ENCODE measurements at regions not wholly inside any gene's neighbourhood (a gene's known extent, or its start where the extent isn't known, plus 50 kb on each side); places are given as distances from the start of the nearest gene placed in this dataset.
A peak's percentile ranks its signal among the peaks of the same experiment; 100 is the strongest.

DNA sequence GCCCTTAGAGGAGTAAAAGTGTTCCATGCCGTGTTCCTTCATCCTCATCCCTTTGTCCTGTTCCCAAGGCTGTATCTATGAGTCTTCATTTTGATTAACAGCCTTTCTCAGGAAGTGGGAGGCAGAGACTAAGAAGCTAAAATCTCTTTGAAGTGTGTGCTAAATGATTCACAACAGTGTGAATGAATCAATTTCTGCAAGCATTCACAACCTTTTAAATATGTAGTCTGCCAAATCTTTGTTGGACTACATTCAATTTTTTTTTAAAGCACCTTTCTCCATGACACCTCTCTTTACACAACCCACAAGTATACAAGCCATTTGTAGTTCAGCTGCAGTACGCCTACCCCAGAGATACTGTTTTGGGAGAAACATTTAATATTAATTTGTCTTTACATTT lies 408.6 kb upstream of the FANCL start:
- DNase-seq = no peak
- intact Hi-C loops (cut with DNase I, micrococcal nuclease) = no loop called here
- no peak for ATAC-seq

DNA sequence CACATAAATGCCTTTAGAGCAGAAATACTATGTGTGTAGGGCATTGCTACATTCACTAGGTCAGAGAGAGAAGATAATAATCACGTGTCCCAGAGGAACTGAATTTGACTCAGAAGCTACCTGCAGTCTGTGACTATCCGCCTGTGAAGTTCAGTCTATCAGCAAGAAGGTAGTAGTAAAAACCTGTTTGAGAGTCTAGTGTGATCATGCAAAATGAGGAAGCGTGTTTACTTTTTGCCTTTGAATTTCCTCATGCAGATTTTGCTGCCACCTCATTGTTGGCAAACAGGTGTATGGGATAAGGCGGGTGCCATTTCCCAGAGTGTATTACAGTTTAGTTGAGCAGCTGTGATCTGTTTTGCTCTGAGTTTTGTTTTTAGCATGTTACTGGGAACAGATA lies 403.9 kb upstream of the FANCL start:
- ATAC-seq = peak; percentile 63
- peak in 1 of 2 donors; percentile 3 for DNase-seq
- intact Hi-C loops (cut with DNase I, micrococcal nuclease) = no loop called here

DNA sequence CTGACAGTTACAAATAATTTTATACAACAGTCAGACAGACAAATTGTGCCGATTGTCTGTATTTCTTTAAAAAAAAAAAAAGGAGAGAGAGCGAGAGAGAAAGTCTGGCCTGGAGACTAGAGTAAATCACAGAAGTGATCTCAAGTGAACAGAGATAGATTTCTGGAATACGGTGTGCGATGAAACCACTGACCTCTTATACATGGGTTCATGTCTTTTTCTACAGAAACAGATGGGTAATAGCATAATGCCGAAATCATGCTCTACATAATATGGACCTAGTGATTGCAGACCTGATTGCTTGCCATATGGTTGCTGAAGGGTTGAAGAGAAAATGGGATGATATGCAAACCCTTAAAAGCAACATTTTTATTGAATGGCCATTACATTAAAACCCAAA lies 403.3 kb upstream of the FANCL start:
- intact Hi-C loops (cut with DNase I, micrococcal nuclease) = no loop called here
- no peak for DNase-seq
- no peak for ATAC-seq

DNA sequence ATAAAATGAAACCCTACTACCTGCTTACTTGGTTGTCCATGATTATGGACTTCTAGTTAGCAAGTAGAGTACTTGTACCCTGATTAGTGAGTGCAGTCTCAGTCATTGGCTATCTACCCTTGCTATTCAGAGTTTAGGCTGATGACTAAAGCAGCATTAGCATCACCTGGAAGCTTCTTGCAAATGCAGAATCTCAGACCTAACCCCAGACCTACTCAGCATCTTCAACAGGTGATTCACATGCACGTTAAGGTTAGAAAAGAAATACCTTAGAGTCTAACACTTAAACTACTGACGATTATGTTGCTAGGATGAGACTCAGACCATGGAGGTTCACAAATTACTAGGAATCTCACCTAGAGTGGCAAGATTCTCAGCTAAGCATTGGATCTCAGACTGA lies 399.9 kb upstream of the FANCL start:
- intact Hi-C loops (cut with DNase I, micrococcal nuclease) = no loop called here
- no peak for ATAC-seq
- DNase-seq = no peak

DNA sequence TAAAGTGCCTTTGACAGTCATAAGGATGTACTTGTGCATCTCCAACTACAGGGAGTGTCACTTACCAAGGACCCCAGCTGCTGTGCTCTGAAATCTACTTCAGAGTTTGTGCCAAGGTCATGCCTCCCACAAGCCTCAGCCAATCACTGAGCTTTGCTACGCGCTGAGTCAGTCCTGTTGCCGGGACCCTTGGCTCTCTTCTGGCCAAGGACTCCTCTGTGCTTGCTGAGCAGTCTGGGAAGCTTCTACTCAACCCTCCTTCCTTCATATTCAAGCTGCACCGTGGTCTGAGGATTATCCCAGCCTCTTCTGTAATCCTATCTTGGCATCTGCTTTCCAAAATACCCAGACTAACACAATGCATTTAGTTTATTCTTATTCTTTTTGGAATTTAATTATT lies 398.9 kb upstream of the FANCL start:
- DNase-seq (no peak), ATAC-seq (no peak)
- intact Hi-C loops (cut with DNase I, micrococcal nuclease) = no loop called here

DNA sequence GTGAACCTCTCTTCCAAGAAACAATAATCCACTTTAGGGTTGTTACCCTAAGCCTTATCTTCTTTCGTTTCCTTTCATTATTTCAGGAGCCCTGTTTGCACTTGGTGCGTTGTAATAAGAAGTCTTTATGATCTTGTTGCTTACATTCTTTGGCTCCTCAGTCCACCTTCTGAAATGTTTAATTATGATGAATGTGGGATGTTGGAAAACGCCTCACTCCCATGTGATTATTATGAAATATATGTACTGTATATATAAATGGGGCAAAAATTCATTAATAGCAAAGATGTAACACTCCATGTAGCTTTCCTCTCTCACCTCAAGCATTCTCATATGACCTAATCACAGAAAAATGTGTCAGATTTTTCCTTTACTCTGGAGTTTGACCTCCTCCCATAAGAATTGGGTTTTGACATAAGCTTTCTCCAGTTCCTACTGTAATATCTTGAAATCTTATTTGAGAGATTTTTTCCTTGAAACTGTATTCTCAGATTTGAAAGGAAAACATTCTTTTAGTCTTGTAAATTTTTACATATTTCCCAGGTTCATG lies 397.2 kb upstream of the FANCL start:
- intact Hi-C loops (cut with DNase I, micrococcal nuclease) = no loop called here
- no peak for ATAC-seq

DNA sequence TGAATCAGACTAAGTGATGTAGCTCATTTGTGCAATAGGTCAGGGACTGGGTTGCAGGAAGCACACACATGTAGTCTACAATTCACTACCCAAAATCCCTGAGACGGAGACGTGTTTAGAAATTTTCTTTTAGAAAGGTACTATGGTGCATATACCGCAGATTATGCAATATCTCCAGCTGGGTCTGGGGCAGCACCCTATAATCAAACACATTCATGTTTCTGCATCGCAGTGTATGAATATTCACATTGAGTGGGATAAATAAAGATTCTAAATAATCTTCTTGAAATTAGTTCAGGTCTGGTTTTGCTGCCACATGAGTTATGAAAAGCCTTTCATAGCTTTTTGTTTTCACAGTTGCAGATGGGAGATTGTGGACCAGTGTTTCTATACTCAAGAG lies 395.7 kb upstream of the FANCL start:
- intact Hi-C loops (cut with DNase I, micrococcal nuclease) = no loop called here
- no peak for DNase-seq
- ATAC-seq = no peak

More for the DNA sequence above, 397.2 kb upstream of the FANCL start:
- DNase-seq = no peak

DNA sequence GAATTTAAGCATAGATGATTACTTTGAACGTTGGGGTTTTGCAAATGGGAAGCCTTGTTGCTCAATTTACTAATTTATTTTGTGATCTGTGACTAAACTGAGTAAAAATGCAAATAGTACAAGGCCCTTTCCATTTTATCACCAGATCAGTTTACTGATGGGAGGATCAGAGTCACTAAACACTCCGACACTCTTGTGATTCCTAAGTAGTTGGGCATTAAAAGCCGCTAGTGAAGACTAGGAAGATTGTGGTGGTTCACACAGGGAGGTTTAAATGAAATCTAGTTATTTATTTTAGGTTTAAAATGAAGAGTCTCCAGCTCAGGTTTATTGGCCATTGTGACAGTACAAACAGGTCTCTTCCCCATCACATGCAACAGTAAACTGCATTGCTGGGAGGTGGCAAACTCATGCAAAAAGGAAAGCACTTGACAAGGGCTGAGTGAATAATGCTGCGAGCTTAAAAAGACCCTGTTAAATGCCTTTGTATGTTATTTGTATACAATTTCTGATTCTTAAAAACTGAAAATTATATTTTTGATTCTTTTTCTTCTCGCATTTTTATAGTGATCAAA lies 394.8 kb upstream of the FANCL start:
- intact Hi-C loops (cut with DNase I, micrococcal nuclease) = no loop called here

DNA sequence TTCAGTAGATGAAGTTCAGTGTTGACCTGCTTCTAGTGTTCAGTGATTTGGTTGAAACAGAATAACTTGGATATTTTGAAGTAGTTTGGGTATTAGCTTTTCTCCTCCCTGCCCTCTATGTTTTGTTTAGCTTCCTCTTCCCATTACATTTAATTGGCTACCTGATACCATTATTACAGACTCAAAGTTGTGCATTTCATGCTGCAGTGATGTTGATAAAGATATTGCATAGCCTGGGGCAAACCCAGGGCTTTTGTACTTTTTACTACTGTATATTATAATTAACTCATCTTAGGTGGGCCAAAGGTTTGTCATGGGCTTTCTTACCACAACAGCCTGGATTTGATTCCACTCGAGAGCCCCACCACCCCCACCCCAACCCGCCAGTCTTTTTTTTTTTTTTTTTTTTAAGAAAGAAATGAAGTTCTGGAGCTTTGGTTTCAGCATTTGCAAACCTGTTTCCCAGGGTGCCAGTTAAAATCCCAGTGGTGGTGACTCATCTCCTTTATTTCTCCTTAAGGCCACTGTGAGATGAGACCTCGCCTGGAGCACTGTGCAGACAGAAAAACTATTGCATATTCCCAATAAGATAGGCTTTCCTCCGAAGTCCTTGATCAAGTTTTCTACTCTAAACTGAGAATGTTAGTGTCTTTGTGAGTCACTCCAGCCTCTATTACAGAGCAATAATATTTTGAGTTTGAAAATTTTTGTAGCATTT lies 393.7 kb upstream of the FANCL start:
- DNase-seq (no peak), ATAC-seq (no peak)
- intact Hi-C loops (cut with DNase I, micrococcal nuclease) = no loop called here

More for the DNA sequence above, 394.8 kb upstream of the FANCL start:
- DNase-seq = no peak
- no peak for ATAC-seq

DNA sequence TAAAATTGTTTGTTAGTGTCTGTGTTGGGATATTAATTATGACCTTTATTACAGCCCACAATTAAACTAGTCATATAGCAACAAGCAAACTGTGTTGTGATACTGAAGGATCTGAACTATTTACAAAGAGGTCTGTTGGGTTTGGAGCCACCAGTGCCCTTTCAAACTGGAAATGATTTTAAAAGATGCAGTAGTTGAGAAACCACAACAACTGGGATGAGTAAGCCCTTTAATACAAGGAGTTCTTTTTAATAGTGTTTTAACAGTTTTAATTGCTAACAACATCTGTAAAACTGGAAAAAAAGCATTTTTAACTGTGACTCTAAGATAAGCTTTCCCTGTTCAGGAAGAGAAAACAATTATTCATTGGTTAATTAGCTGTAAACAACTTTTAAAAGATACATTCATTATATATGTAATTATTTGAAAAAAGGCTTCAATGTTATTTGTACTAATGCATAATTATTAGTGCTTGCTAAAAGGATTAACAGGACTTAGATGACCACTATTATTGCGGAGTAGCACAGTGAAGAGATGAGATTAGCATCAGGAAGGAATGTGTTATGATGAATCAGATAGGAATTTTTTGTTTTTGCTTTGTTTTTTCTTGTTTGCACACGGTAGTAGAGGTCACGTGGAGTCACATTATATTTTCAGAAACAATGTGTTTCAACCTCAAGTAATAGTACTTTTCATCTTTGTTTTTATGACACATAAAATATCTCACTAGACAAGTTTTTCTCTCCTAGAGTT lies 392.7 kb upstream of the FANCL start:
- DNase-seq (no peak), ATAC-seq (no peak)
- intact Hi-C loops (cut with DNase I, micrococcal nuclease) = no loop called here

DNA sequence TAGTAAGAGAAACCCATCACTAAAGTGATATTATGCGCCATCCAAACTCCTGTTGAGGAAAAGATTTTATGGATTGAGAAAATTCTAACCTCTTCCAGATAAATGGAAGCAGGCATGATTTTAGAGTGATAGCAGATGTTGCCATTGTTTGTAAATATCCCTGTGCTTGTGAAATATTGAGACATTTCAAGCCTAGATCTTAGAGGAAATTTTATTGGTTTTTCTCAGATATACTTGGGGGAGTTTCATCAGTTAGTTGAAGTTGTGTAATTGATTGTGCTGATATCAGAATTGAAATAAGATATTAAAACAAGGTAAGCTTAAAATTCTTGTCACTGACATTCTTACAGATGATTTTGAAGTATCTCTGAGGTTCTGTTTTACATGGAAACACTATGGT lies 390.9 kb upstream of the FANCL start:
- intact Hi-C loops (cut with DNase I, micrococcal nuclease) = no loop called here
- DNase-seq (no peak), ATAC-seq (no peak)

DNA sequence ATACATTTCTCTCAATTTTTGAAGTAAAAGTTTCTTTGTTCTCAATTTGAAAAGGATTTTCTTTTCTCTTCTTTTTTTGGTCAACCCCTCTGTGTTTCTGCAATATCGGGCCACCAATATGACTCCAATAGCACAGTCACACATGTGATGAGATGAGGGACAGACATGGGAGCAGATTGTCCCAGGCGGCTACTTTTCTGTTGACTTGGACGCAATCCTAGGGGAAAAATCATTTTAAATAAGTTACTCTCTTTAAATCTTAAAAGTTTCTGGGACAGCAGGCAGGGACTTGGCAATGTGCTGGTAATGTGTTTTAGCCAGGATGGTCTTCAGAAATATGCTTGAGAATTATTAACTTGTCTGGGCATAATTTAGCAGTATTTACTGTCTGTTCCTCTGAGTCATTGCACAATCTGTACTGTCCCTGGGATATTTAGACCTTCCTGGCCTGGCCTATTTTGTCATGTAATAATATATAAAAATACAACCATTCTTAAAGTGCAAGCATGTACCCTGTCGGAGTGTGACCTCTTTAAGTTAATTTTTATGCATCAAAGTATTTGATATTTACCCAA lies 388.5 kb upstream of the FANCL start:
- no peak for DNase-seq
- ATAC-seq = no peak
- intact Hi-C loops (cut with DNase I, micrococcal nuclease) = no loop called here

DNA sequence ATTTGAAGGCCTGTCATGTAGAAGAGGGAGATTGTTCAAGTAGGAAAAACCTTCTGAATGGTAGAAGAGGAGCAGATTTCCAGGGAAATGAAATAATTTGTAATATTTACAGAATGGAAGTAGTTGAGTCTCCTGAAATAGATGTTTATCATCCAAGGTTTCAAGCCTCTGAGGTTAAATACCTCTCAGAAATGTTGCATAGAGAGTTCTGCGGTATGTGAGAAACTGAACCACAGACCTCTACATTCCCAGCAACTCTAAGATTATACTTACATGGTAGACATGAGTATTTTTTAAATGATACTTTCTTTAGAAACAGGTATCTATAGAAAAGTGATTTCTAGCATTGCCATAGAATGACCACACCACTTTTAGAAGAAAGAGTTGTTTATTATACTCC lies 379.8 kb upstream of the FANCL start:
- no peak for ATAC-seq
- intact Hi-C loops (cut with DNase I, micrococcal nuclease) = no loop called here
- DNase-seq = no peak

DNA sequence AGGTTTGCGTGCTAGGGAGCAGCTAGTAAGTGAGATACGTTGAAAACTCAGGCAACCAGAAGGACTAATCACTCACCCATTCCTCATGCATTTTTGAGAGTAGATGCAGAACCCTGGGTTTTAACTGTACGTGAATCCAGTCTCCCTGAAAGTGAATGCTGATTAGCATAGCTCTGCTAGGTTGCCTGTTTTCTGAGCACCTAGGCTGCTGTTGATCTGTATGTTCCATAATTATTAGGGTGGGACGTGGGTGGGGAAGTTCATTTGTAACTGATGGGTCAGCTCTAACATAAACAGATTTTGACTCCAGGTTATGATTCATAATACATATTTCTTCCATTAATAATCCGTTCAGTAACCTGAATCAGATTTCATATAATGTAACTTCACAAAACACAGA lies 379.0 kb upstream of the FANCL start:
- ATAC-seq = no peak
- DNase-seq = no peak
- intact Hi-C loops (cut with DNase I, micrococcal nuclease) = no loop called here

DNA sequence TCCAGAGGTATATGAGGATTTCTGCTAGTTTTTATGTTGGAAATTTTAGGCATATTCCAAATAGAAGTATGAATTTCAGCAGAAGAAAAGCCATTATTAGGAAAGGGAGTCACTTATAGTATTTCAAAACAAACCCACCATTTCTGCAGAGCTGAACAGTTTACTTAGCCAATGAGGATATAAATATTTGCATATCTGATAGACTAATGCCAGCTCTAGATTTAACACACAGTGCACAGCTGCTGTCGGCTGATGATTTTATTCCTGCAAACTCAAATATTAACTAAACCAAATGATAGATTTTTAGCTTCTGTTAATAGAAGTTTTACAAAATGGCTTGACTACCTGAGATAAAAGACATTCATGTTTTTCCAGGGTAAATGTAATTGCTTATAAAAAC lies 375.8 kb upstream of the FANCL start:
- ATAC-seq = no peak
- intact Hi-C loops (cut with DNase I, micrococcal nuclease) = no loop called here
- DNase-seq = no peak

DNA sequence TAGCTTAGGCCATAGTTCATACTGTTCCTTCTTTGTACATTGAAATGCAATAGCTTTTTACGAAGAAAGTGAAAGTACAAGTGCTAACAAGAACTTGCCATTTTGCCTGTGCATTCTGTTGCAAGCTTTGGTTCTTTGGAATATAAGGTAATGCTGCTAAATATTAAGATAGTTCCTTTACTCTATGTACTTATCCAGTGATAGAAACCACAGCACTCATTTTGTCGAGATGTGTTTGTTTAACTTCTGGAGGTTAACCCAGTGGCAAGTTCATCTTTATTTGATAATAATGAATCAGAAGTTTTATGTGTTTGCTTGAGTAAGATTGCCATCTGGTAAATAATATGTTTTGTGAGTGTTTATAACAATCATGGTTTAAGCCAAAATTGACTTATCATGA lies 373.1 kb upstream of the FANCL start:
- DNase-seq = no peak
- no peak for ATAC-seq
- intact Hi-C loops (cut with DNase I, micrococcal nuclease) = no loop called here

DNA sequence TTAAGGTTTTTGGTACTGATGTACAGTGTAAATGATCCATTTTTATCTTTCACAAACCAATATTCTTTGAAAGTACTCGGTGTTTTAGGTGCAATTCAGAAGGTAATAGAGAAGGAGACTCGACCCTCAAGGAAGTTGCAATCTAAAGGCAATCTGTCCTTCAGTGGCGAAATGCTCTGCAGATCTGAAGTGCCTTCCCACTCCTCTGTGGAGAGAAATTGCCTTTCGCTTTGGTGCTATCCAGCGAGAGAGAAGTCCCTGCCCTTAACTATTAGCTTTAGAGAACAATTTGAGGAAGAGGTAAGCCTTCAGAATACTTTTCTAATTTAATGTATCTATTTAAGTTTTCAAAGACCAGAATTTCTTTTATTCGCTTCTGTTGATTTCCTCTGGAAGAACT lies 371.8 kb upstream of the FANCL start:
- no peak for DNase-seq
- no peak for ATAC-seq
- intact Hi-C loops (cut with DNase I, micrococcal nuclease) = no loop called here

DNA sequence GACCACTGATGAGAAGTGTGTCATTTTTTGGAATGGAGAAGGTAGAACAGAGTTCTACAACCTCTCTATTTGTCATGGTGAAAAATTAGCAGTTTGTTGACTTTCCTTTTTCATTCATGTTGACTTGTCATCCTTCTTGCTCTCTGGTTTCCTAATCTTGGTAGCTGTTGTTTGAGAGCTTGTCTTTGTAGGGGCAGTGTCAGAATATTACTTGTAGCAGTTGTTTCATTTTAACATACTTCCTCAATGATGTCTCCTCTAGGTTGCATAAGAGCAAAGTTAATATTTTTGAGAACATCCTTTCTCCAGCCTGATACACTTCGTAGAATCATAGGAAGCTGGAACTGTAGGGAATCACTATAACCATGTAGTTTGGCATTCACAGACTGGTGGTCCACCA lies 368.2 kb upstream of the FANCL start:
- no peak for ATAC-seq
- DNase-seq = no peak
- intact Hi-C loops (cut with DNase I, micrococcal nuclease) = no loop called here

DNA sequence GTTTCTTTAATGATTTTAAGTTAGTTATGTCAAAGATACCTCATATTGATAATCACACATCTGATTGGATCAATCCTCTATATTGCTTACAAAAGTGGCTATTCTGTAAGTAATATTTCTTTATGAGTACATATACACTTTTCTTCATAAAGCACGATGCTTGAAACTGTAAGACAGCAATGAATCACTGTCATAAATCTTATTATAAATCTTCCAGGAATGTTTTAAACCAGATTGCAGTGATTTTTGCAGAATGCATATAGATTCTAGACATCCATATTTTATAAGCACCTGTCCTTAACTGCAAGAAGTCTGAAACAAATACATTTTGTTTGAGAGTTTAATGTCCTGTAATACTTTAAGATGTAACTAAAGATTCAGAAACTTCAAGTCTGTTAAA lies 367.0 kb upstream of the FANCL start:
- no peak for ATAC-seq
- intact Hi-C loops (cut with DNase I, micrococcal nuclease) = no loop called here
- no peak for DNase-seq

DNA sequence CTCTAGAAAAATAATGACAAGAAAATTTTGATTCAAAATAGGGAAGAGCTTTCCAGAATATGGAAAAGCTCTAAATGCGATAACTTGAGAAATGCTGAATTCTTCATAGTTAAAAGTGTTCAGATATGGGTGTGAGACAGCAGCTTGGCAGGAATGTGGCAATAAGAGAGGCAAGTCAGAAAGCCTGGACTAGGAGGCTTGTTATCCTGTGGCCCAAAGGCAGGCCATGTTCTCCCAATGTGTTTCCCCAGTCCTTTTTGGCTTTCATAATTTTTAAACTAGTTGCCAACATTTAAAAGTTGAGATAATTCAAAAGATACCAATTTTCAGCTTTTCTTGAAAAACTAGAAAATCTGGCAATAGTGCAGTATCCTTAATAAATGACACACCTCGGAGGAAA lies 366.3 kb upstream of the FANCL start:
- intact Hi-C loops (cut with DNase I, micrococcal nuclease) = no loop called here
- DNase-seq (no peak), ATAC-seq (no peak)

Data from left colon (tissue), 2 donors.